Fibroblast of skin of left quadriceps (primary cell): ENCODE measurements at regions not wholly inside any gene's neighbourhood (a gene's known extent, or its start where the extent isn't known, plus 50 kb on each side); places are given as distances from the start of the nearest gene placed in this dataset.

Source experiments
- DNase-seq, 2 experiments: peaks; one replicate each; pipeline ENCODE4 v3.0.0-alpha.2; 2013; ENCODE audit warnings: low read depth in 2 of 2

DNA sequence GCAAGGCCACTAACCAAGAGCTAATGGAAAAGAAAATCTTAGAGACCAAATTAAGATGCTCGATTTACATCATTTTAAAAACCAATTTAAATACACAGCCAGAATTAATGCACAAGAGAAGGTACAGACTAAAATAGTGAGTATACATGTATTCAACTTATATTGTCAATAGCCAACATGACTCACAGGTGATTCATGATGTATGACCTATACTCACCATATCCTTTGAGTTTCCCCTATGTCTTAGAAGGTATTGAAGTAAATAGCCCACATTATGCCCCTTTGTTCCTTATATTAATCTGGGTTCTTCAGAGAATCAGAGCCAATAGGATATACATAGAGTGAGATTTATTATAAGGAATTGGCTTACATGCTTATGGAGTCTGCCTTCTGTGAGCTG, 97.5 kb upstream of the ANO3 start:
- DNase-seq = no peak

GRCh38 chr11:26243426-26243825, 88.5 kb upstream of the ANO3 start:
- DNase-seq = no peak

GRCh38 chr11:26244207-26244606, 87.7 kb upstream of the ANO3 start:
- no peak for DNase-seq

DNA sequence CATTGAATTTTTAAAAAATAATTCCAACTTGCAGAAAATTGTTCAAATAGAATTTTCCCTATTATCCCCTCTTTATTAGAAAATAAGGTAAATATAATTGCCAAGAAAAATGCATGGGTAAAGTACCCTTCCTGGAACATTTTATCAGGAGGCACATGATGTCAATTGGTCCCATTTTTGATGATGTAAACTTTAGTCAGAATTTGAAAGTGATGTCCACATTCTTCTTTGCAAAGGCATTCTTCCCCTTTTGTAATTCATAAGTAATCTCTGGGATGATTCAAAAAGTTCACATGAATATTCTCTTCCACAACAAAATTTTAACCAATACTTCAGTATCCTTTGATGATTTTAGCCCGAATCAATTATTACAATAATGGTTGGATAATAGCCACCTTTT, 86.9 kb upstream of the ANO3 start:
- DNase-seq = no peak

DNA sequence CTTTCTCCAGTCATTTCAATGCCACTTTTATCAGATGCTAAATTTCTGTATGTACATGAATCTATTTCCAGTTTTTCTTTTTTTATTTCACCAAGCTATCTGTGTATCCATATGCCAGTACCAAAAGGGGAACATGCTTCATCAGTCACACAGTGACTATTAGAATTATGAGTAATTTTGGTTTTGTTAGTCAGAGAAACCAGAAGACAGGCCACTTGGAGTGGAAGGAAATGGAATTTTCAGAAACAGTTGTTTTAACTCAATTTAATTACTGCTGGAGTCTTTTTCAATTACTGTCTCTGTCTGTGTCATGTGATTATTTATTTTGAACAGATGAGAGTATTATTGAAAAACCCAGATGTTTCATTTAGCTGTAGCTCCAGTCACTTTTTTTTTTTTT, 84.6 kb upstream of the ANO3 start:
- DNase-seq = peak; percentile 75 to 80

- DNase-seq = no peak
Observed at GRCh38 chr11:26248661-26249060, 83.3 kb upstream of the ANO3 start.

DNA sequence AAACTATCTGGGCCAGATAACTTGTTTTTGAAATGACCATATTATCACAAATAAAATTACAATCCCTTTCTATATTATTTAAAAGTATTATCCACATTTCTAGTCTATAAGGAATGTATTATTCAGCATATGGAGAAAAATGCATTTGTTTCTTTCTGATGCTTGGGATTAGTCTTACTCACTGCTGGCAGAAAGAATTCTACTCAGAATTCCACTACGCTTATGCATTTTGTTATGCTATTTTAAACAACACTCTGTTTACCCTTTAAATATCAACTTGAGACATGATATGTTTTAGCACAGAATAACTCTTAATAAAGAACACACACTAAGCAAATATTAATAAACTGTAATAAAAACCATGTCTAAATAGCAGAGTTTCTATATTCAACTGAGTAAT, 77.6 kb upstream of the ANO3 start:
- no peak for DNase-seq

GRCh38 chr11:26263769-26264168, 68.2 kb upstream of the ANO3 start:
- no peak for DNase-seq

DNA sequence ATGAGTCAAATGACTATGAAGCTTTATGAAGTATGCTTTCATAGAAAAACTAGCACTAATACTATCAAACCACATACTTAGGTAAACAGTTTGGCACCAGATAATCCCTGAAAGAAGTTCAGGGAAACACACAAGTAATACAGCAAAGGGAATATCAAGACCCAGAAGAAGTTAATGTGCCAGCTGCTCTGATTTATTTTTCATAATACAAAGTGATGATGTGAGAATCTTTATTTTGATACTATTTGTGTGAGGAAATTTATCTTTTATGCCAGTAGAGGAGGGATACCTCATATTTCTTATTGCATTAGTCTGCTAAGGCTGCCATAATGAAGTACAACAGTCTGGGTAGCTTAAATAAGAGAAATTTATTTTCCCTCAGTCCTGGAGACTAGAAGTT, 67.7 kb upstream of the ANO3 start:
- no peak for DNase-seq

- DNase-seq = no peak
Observed at GRCh38 chr11:26268980-26269660, 62.8 kb upstream of the ANO3 start.

GRCh38 chr11:26271666-26272065, 60.3 kb upstream of the ANO3 start:
- DNase-seq = no peak

GRCh38 chr11:26276798-26277424, 55.0 kb upstream of the ANO3 start:
- peak; percentile 35 to 40 for DNase-seq

- DNase-seq = no peak
Observed at GRCh38 chr11:26278354-26278753, 53.6 kb upstream of the ANO3 start.
